ENCODE measurements at regions not wholly inside any gene's neighbourhood (a gene's known extent, or its start where the extent isn't known, plus 50 kb on each side); places are given as distances from the start of the nearest gene placed in this dataset.
"Not testable (repeated sequence)": the region's sequence is repeated elsewhere in the genome, so short reads cannot be mapped to it uniquely, and the experiment has no call there.

DNA sequence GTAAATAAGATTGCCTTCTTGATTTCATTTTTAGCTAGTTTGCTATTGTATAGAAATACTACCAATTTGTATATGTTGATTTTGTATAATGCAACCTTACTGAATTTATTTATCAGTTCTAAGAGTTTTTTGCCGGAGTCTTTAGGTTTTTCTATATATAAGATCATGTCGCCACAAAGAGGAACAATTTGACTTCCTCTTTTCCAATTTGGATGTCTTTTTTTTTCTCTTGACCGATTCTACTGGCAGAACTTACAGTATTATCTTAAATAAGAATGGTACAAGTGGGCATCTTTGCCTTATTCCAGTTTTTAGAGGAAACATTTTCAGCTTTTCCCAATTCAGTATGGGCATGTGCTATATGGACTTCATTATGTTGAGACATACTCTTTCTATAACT is 624.7 kb upstream of the ACO1 start (continued):
- TF ChIP-seq KDM5A (IDR thresholded peaks at IDR 0.05; ENCODE audit: low read length) (no peak), CTBP2 (IDR thresholded peaks at IDR 0.05; ENCODE audit: borderline replicate concordance, insufficient read depth, insufficient read length, low read length) (no peak), CBX8 (IDR thresholded peaks at IDR 0.05; ENCODE audit: borderline replicate concordance, low read depth, low read length) (no peak)

DNA sequence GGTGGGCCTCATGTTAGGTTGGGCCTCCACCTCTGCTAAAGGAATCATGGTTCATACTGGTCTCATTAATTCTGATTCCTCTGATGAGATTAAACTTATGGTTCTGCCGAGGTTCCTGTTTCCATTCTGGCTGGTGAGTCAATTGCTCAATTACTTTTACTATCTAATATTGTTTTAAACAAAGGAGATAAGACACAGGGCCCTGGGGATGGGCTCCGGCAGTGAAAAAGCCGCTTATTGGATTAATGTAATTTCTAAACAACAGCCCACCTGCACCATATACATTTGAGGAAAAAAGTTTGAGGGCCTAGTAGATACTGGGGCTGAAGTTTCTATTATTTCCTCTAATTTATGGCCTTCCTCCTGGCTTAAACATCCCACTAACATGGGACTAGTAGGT is 610.4 kb upstream of the ACO1 start:
- H4K5ac ChIP-seq (ENCODE audit: insufficient read length, low read depth, low read length); H3K9ac ChIP-seq (replicated peaks in 1 of 4; ENCODE audit: extremely low read depth in 1 of 4, low read depth in 3 of 4, low read length in 3 of 4); H3K23me2 ChIP-seq (ENCODE audit: low read depth, low read length); H2BK5ac ChIP-seq (ENCODE audit: low read depth, low read length); H3K56ac ChIP-seq (replicated peaks; ENCODE audit: insufficient read length, low read depth, low read length); DNase-seq (ENCODE audit: low read depth in 1 of 2, low spot score in 2 of 2); POLR2A ChIA-PET (ENCODE audit: partially characterized antibody); H3K79me1 ChIP-seq (ENCODE audit: low read depth, low read length); H3K14ac ChIP-seq (ENCODE audit: insufficient read length); H2AK5ac ChIP-seq (ENCODE audit: low read depth, low read length); H3K79me2 ChIP-seq (ENCODE audit: control insufficient read depth in 1 of 2, insufficient read depth in 2 of 2, low read length in 2 of 2); H3K18ac ChIP-seq (ENCODE audit: extremely low read depth, low read length); H4K8ac ChIP-seq (ENCODE audit: extremely low read depth, insufficient read depth, low read length); H2AFZ ChIP-seq (ENCODE audit: low read length); H2BK20ac ChIP-seq (ENCODE audit: low read length); H4K91ac ChIP-seq (replicated peaks; ENCODE audit: insufficient read length, low read length); H3K4me3 ChIP-seq (ENCODE audit: extremely low read depth in 1 of 4, insufficient read depth in 2 of 4, low read depth in 3 of 4, low read length in 4 of 4); H3K27me3 ChIP-seq (replicated peaks in 1 of 4; ENCODE audit: control insufficient read depth in 3 of 4, extremely low read depth in 1 of 4, insufficient read depth in 3 of 4, low read length in 3 of 4); H2BK120ac ChIP-seq (replicated peaks; ENCODE audit: low read depth, low read length); H3K9me3 ChIP-seq (ENCODE audit: insufficient read depth in 2 of 2, low read depth in 1 of 2, low read length in 1 of 2); H3K4me2 ChIP-seq (ENCODE audit: insufficient read depth in 1 of 2, low read depth in 2 of 2, low read length in 2 of 2); H2BK15ac ChIP-seq (ENCODE audit: low read length); H3K4me1 ChIP-seq (replicated peaks in 1 of 4; ENCODE audit: control insufficient read depth in 3 of 4, insufficient read depth in 4 of 4, low read length in 3 of 4); CTCF ChIA-PET (ENCODE audit: partially characterized antibody); H3K27ac ChIP-seq (ENCODE audit: low read depth, low read length); H3K36me3 ChIP-seq (ENCODE audit: control insufficient read depth in 2 of 4, insufficient read depth in 4 of 4, low read length in 3 of 4); H3K4ac ChIP-seq (replicated peaks; ENCODE audit: insufficient read length, low read depth, low read length); FAIRE-seq; H3K23ac ChIP-seq (ENCODE audit: insufficient read length); H4K20me1 ChIP-seq (replicated peaks in 1 of 2; ENCODE audit: control insufficient read depth in 1 of 2, insufficient read depth in 2 of 2, low read length in 2 of 2); H2BK12ac ChIP-seq (ENCODE audit: low read depth, low read length): not testable (repeated sequence)
- WGBS, 2 experiments (ENCODE audit: extremely low coverage in 1 of 2, insufficient coverage in 1 of 2, insufficient read length in 1 of 2, insufficient replicate concordance in 2 of 2, low coverage in 1 of 2, low lambda C conversion rate in 2 of 2, missing lambda C conversion rate in 1 of 2) = 91% methylated on average over 3 of the region's 3 CpGs; no CpG with 5 or more reads in 1 of the 2 experiments
